ENCODE measurements at regions not wholly inside any gene's neighbourhood (a gene's known extent, or its start where the extent isn't known, plus 50 kb on each side); places are given as distances from the start of the nearest gene placed in this dataset.
"Not testable (repeated sequence)": the region's sequence is repeated elsewhere in the genome, so short reads cannot be mapped to it uniquely, and the experiment has no call there.

- DNase-seq: not testable (repeated sequence)
These were observed 287.8 kb downstream of the ALG10 start for GRCh38 chr12:34309806-34310804.

GRCh38 chr12:34311337-34311736 is 289.0 kb downstream of the ALG10 start:
- no peak for DNase-seq

GRCh38 chr12:34327671-34328070 is 305.4 kb downstream of the ALG10 start:
- DNase-seq: no peak

GRCh38 chr12:34333337-34333736 is 311.0 kb downstream of the ALG10 start:
- DNase-seq: no peak

GRCh38 chr12:34334538-34334937 is 312.2 kb downstream of the ALG10 start:
- no peak for DNase-seq

- no peak for DNase-seq
These were observed 312.9 kb downstream of the ALG10 start for GRCh38 chr12:34334953-34335743.

- DNase-seq: no peak
These were observed 313.5 kb downstream of the ALG10 start for GRCh38 chr12:34335819-34336262.

- no peak for DNase-seq
These were observed 314.5 kb downstream of the ALG10 start for GRCh38 chr12:34336619-34337465.

GRCh38 chr12:34338751-34339150 is 316.5 kb downstream of the ALG10 start:
- no peak for DNase-seq

- no peak for DNase-seq
These were observed 317.6 kb downstream of the ALG10 start for GRCh38 chr12:34339922-34340321.

GRCh38 chr12:34340534-34341361 is 318.5 kb downstream of the ALG10 start:
- no peak for DNase-seq

- no peak for DNase-seq
These were observed 319.1 kb downstream of the ALG10 start for GRCh38 chr12:34341362-34341733.

GRCh38 chr12:34342048-34342447 is 319.8 kb downstream of the ALG10 start:
- DNase-seq: no peak

GRCh38 chr12:34343345-34343744 is 321.0 kb downstream of the ALG10 start:
- no peak for DNase-seq

- no peak for DNase-seq
These were observed 321.5 kb downstream of the ALG10 start for GRCh38 chr12:34343766-34344165.

GRCh38 chr12:34344851-34345522 is 322.7 kb downstream of the ALG10 start:
- no peak for DNase-seq

GRCh38 chr12:34345801-34346200 is 323.5 kb downstream of the ALG10 start:
- DNase-seq: no peak

GRCh38 chr12:34346372-34347034 is 324.2 kb downstream of the ALG10 start:
- DNase-seq: no peak

GRCh38 chr12:34347367-34347766 is 325.1 kb downstream of the ALG10 start:
- no peak for DNase-seq

- no peak for DNase-seq
These were observed 325.8 kb downstream of the ALG10 start for GRCh38 chr12:34348064-34348463.
